LHCN-M2 (cell line): ENCODE measurements at regions not wholly inside any gene's neighbourhood (a gene's known extent, or its start where the extent isn't known, plus 50 kb on each side); places are given as distances from the start of the nearest gene placed in this dataset.
"Not testable (repeated sequence)": the region's sequence is repeated elsewhere in the genome, so short reads cannot be mapped to it uniquely, and the experiment has no call there.

Source experiments
- DNase-seq: peaks from one replicate; pipeline ENCODE4 v3.0.0-alpha.2; 2012; ENCODE audit warnings: low read depth

DNA sequence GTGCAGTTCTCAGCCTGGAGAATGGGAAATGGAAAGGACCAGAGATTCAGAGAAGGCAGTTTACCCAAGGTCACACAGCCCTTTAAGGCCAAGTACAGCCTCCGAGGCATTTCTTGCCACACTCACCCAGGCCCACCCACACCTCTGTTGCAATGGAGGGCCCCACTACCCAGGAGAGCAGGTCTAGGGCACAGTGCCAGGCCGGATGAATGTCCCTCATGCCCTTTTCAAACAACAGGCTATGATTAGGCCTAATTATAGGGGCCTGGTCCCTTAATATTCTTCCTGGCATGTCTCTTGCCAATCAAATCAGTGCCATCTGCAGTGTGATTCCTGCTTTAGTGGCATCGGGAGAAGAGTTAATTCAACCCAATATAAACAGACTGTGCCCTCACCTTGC, 195.3 kb downstream of the KLRB1 start:
- not testable (repeated sequence) for DNase-seq

- not testable (repeated sequence) for DNase-seq
Measured at GRCh38 chr12:9411616-9412268, 196.0 kb downstream of the KLRB1 start.

- DNase-seq, result not testable (repeated sequence)
Measured at GRCh38 chr12:9407425-9407748, 199.2 kb upstream of the PZP start.

- DNase-seq, result no peak
Measured at GRCh38 chr12:9406564-9407424, 198.6 kb upstream of the PZP start.

DNA sequence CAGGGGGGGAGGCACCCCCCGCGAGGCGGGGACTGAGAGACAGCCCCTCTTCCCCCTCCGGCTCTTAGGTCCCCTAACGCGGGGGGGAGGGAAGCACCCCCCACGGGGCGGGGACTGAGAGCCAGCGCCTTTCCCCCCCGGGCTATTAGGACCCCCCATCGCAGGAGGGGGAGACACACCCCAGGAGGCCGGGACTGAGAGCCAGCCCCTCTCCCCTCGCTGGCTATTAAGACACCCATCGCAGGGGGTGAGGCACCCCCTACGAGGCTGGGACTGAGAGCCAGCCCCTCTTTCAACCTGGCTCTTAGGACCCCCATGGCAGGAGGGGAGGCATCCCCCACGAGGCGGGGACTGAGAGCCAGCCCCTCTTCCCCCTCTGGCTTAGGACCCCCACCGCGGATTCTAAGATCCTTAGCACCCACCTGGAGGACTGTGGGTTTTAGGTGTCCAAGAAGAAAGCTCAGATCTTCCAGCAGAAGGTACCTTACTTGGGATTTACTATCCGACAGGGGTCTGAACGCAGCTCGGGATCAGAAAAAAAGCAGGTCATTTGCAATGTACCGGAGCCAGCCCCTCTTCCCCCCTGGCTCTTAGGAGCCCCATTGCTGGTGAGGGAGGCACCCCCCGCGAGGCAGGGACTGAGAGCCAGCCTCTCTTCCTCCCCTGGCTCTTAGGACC, 197.8 kb upstream of the PZP start:
- no peak for DNase-seq

GRCh38 chr12:9404469-9405260, 196.5 kb upstream of the PZP start:
- DNase-seq, result no peak

GRCh38 chr12:9404031-9404430, 195.8 kb upstream of the PZP start:
- no peak for DNase-seq

DNA sequence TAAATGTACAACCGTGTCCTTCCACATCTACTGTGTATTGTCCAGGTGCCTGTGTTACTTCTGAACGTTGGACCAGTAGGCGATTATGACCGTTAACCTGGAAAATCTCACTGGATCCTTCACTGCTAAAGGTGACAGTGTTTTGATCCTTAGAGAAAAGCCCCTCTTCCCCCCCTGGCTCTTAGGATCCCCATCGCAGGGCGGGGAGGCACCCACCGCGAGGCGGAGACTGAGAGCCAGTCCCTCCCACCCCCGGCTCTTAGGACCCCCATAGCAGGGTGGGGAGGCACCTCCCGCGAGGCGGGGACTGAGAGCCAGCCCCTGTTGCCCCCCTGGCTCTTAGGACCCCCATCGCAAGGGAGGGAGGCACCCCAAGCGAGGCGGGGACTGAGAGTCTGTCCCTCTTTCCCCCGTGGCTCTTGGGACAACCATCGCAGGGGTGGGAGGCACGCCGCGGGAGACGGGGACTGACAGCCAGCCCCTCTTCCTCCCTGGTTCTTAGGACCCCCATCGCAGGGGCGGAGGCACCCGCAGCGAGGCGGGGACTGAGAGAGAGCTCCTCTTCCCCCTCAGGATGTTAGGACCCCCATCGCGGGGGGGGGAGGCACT, 194.3 kb upstream of the PZP start:
- DNase-seq, result not testable (repeated sequence)

DNA sequence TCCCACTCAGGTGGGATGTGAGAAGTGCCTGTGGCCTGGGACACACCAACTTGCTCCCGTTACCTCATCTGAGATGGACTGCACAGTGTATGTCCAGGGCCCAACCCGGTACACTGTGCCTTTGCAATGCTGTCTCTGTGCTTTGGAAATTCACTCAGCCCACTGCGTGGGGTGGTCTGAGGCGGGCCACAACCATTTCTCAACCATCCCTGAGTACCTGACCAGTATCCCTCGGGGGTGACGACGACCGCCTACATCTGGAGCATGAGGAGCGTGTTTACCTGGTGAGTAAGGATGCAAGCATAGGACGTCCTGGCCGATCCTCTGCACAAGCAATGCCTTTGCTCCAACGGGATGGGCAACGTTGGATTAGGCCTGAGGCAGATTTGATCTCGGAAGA, 188.2 kb upstream of the PZP start:
- DNase-seq, result not testable (repeated sequence)

- not testable (repeated sequence) for DNase-seq
Measured at GRCh38 chr12:9395220-9395619, 187.0 kb upstream of the PZP start.

DNA sequence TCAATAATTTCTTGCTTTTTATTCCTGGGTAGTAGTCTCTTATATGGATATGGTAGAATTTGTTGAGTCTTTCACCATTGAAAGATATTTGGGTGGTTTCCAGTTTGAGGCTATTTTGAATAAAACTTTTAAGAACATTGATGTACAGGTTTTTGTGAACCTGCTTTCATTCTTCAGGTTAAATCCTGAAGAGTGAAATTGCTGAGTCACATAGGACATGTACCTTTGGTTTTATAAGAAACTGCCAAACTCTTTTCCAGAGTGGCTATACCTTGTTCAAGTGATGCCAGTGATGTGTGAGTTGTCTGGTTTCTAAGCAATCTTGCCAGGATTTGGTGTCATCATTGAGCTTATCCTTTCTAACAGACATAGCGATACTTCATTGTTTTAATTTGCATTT, 184.6 kb upstream of the PZP start:
- no peak for DNase-seq

DNA sequence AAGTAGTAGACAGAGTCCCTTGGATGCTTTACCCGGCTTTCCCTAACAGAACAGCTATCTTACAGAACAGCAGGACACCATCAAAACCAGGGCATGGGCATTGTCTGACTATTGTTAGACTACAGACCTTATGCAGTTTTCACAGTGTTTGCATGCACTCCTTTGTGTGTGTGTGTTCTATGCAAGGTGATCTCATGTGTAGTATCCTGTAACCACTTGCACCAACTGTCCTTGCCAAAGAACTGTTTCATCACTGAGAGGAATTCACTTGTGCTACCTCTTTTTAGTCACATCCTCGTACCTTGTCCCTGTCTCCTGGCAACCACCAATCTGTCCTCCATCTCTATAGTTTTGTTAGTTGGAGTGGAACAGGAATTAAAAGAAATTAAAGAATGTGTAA, 183.6 kb upstream of the PZP start:
- no peak for DNase-seq

- DNase-seq, result no peak
Measured at GRCh38 chr12:9390761-9391160, 182.6 kb upstream of the PZP start.

GRCh38 chr12:9389796-9390195, 181.6 kb upstream of the PZP start:
- DNase-seq, result no peak

- DNase-seq, result no peak
Measured at GRCh38 chr12:9388379-9388778, 180.2 kb upstream of the PZP start.

DNA sequence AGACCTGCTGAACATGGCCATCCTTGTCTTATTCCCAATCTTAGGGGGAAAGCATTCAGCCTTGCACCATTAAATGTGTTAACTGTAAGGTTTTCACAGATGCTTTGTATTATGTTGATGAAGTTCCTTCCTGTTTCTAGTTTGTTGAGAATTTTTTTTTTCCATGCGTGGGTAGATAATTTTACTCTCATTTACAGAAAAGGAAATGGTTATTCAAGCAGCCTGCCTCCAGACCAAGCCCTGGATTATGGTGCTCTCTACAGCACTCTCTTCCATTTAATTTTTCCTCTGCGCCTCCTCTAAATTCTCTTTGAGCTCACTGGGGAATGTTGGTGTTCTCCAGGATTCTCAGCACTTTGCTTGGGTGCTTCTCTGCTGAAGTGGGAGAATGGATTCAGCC, 179.3 kb upstream of the PZP start:
- DNase-seq, result no peak

GRCh38 chr12:9383585-9383984, 175.4 kb upstream of the PZP start:
- DNase-seq, result no peak

DNA sequence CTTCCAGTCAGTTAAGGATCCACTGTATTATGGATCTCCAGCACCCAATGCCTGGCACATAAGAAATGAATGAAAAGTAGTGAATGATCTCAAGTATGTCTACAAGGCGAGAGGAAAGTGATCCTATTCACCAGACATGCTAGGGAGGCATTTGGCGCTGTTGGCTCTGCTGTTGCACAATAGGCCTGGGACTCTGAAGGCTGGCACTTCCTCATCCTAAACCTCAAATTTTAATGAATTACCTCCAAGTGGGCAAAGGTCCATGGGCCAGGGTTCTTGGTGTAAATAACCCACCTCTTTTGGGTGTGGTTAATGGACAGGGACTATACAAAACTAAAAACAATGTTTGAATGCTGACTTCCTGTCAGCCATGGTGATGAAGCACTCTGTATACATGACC, 173.4 kb upstream of the PZP start:
- DNase-seq, result no peak

DNA sequence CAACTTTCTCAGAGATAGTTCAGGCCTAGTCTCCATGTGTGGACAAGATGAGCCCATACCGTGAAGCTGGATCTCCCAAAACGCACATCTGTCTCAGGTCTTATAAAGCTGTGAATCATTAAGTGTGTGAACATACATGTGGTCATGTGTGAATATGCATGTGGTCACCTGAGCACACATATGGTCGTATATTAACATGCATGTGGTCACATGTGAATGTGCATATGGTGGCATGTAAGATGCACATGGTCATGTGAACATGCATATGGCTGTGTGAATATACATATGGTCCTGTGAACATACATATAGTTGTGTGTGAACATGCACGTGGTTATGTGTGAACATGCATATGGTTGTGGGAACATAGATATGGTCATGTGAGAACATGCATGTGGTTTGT, 172.5 kb upstream of the PZP start:
- no peak for DNase-seq

GRCh38 chr12:9379023-9379742, 171.0 kb upstream of the PZP start:
- no peak for DNase-seq

DNA sequence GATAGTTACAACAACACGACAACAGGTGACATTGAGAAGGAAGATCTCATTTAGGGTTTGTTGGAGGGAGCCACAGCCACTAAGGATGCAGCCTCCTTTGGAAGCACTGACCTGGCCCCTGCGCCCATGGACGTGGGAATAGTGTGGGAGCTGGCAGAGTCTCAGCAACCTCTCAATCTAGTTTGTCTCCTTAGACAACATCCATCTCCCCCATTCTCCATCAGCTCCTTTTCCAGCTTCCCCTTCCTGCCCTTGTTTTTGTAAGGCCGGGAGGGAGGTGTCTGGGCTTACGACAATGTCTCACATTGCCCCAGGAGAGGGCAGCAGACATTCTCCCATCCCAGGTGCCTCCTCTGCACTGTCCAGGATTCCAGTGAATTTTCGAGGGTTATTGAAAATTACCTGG, 170.2 kb upstream of the PZP start:
- no peak for DNase-seq
